H9 (cell line): ENCODE measurements at regions not wholly inside any gene's neighbourhood (a gene's known extent, or its start where the extent isn't known, plus 50 kb on each side); places are given as distances from the start of the nearest gene placed in this dataset.

ENCODE experiments used
- DNase-seq: peaks from one replicate; pipeline ENCODE4 v3.0.0-alpha.2; 2017
- H2AFZ ChIP-seq: one replicate; pipeline ENCODE4 v1.6.1; 2013; ENCODE audit warnings: mild to moderate bottlenecking, low read length, control low read depth, moderate library complexity
- H2AK5ac ChIP-seq: 2 replicates; pipeline ENCODE4 v1.6.1; 2013; ENCODE audit warnings: low read length, control low read depth, mixed read lengths; ENCODE audit not compliant: insufficient read length
- H2BK120ac ChIP-seq: one replicate; pipeline ENCODE4 v1.6.1; 2013; ENCODE audit warnings: low read depth, mild to moderate bottlenecking, low read length, control low read depth, inconsistent platforms; ENCODE audit not compliant: poor library complexity, severe bottlenecking
- H2BK12ac ChIP-seq: 2 replicates; pipeline ENCODE4 v1.6.1; 2013; ENCODE audit warnings: low read length, control low read depth, mixed read lengths, low read depth; ENCODE audit not compliant: insufficient read length
- H2BK15ac ChIP-seq: 2 replicates; pipeline ENCODE4 v1.6.1; 2013; ENCODE audit warnings: low read depth, low read length, control low read depth
- H2BK20ac ChIP-seq: one replicate; pipeline ENCODE4 v1.6.1; 2013; ENCODE audit warnings: low read depth, mild to moderate bottlenecking, low read length, control low read depth, inconsistent platforms; ENCODE audit not compliant: poor library complexity, severe bottlenecking
- H2BK5ac ChIP-seq: 2 replicates; pipeline ENCODE4 v1.6.1; 2013; ENCODE audit warnings: low read length, control low read depth, mixed read lengths; ENCODE audit not compliant: insufficient read length
- H3K14ac ChIP-seq: 2 replicates; pipeline ENCODE4 v1.6.1; 2013; ENCODE audit warnings: low read length, control low read depth; ENCODE audit not compliant: insufficient read depth
- H3K18ac ChIP-seq: 2 replicates; pipeline ENCODE4 v1.6.1; 2013; ENCODE audit warnings: low read depth, mild to moderate bottlenecking, mixed read lengths, low read length, control low read depth; ENCODE audit not compliant: insufficient read length
- H3K23ac ChIP-seq: 2 replicates; pipeline ENCODE4 v1.6.1; 2013; ENCODE audit warnings: low read length, control low read depth, mixed read lengths, low read depth; ENCODE audit not compliant: insufficient read length
- H3K23me2 ChIP-seq: 2 replicates; pipeline ENCODE4 v1.6.1; 2013; ENCODE audit warnings: low read depth, mild to moderate bottlenecking, mixed read lengths, low read length, control low read depth; ENCODE audit not compliant: insufficient read length, poor library complexity, severe bottlenecking
- H3K27ac ChIP-seq: 2 replicates; pipeline ENCODE4 v1.5.1; 2013; ENCODE audit warnings: low read length, control low read depth, mixed read lengths, low read depth; ENCODE audit not compliant: insufficient read length
- H3K27me3 ChIP-seq: 2 replicates; pipeline ENCODE4 v1.6.1; 2013; ENCODE audit warnings: low read length, control low read depth, inconsistent platforms; ENCODE audit not compliant: insufficient read depth
- H3K4ac ChIP-seq: 2 replicates; pipeline ENCODE4 v1.6.1; 2013; ENCODE audit warnings: low read depth, mild to moderate bottlenecking, control low read depth, inconsistent platforms, low read length, moderate library complexity
- H3K4me1 ChIP-seq: 2 replicates; pipeline ENCODE4 v1.6.1; 2013; ENCODE audit warnings: low read length, control low read depth, inconsistent platforms; ENCODE audit not compliant: insufficient read depth
- H3K4me2 ChIP-seq: 2 replicates; pipeline ENCODE4 v1.6.1; 2013; ENCODE audit warnings: low read length, control low read depth, mixed read lengths; ENCODE audit not compliant: insufficient read length, insufficient read depth
- H3K56ac ChIP-seq: 2 replicates; pipeline ENCODE4 v1.6.1; 2013; ENCODE audit warnings: low read depth, mild to moderate bottlenecking, mixed read lengths, low read length, control low read depth; ENCODE audit not compliant: insufficient read length
- H3K79me1 ChIP-seq: 2 replicates; pipeline ENCODE4 v1.6.1; 2013; ENCODE audit warnings: low read depth, mild to moderate bottlenecking, moderate library complexity, low read length, control low read depth, inconsistent platforms; ENCODE audit not compliant: insufficient read depth, poor library complexity, severe bottlenecking
- H3K79me2 ChIP-seq: 2 replicates; pipeline ENCODE4 v1.6.1; 2013; ENCODE audit warnings: low read length, control low read depth, inconsistent platforms; ENCODE audit not compliant: insufficient read depth
- H3K9ac ChIP-seq: 2 replicates; pipeline ENCODE4 v1.6.1; 2013; ENCODE audit warnings: low read length, control low read depth, mixed read lengths; ENCODE audit not compliant: insufficient read length; ENCODE audit errors: extremely low read depth
- H3K9me3 ChIP-seq: one replicate; pipeline ENCODE4 v1.6.1; 2013; ENCODE audit warnings: low read depth, low read length, inconsistent platforms; ENCODE audit not compliant: control insufficient read depth
- H3T11ph ChIP-seq: one replicate; pipeline ENCODE4 v1.6.1; 2013; ENCODE audit warnings: mild to moderate bottlenecking, low read length, control low read depth, inconsistent platforms
- H4K20me1 ChIP-seq: one replicate; pipeline ENCODE4 v1.6.1; 2013; ENCODE audit not compliant: control insufficient read depth, insufficient read length, insufficient read depth
- H4K5ac ChIP-seq: 2 replicates; pipeline ENCODE4 v1.6.1; 2013; ENCODE audit warnings: low read depth, mild to moderate bottlenecking, mixed read lengths, low read length, control low read depth; ENCODE audit not compliant: insufficient read length
- H4K8ac ChIP-seq: replicated peaks from 2 replicates; pipeline ENCODE4 v1.6.1; 2013; ENCODE audit warnings: low read length, control low read depth, mixed read lengths, low read depth; ENCODE audit not compliant: insufficient read length
- H4K91ac ChIP-seq: 2 replicates; pipeline ENCODE4 v1.6.1; 2013; ENCODE audit warnings: low read depth, mild to moderate bottlenecking, moderate library complexity, mixed read lengths, low read length, control low read depth; ENCODE audit not compliant: insufficient read length
- H3K27ac Mint-ChIP-seq, 3 experiments: 2 replicates in 2 of 3; 3 replicates in 1 of 3; pipeline ENCODE4 v1.8.0; 2020 to 2021; ENCODE audit warnings: mixed read lengths in 3 of 3, mild to moderate bottlenecking in 1 of 3, moderate library complexity in 1 of 3
- H3K27me3 Mint-ChIP-seq: 2 replicates; pipeline ENCODE4 v1.8.0; 2021; ENCODE audit warnings: low read depth, mild to moderate bottlenecking, moderate library complexity, mixed read lengths
- H3K36me3 Mint-ChIP-seq, 3 experiments: 2 replicates in 2 of 3; 3 replicates in 1 of 3; pipeline ENCODE4 v1.8.0; 2020 to 2021; ENCODE audit warnings: low read depth in 3 of 3, mixed read lengths in 3 of 3; ENCODE audit not compliant: insufficient read depth in 1 of 3
- H3K4me1 Mint-ChIP-seq, 2 experiments: 2 replicates each; pipeline ENCODE4 v1.8.0; 2020; ENCODE audit warnings: mixed read lengths in 2 of 2
- H3K4me3 Mint-ChIP-seq, 2 experiments: 2 replicates in 1 of 2; 3 replicates in 1 of 2; pipeline ENCODE4 v1.8.0; 2020 to 2021; ENCODE audit warnings: mild to moderate bottlenecking in 2 of 2, mixed read lengths in 2 of 2, moderate library complexity in 1 of 2
- H3K9me3 Mint-ChIP-seq, 2 experiments: 2 replicates in 1 of 2; 3 replicates in 1 of 2; pipeline ENCODE4 v1.8.0; 2020; ENCODE audit warnings: mild to moderate bottlenecking in 2 of 2, mixed read lengths in 2 of 2, moderate library complexity in 1 of 2
- CTCF ChIP-seq: fragments of 200-600 bp; sonication (generic); conservative IDR thresholded peaks from 3 replicates; pipeline ENCODE4 v1.8.0; 2021; ENCODE audit warnings: antibody characterized with exemption, mild to moderate bottlenecking
- WGBS: extraction: QIAGEN DNeasy Blood & Tissue Kit; methylation state at CpG from one replicate; pipeline ENCODE4 v1.1.7; 2013; ENCODE audit warnings: missing lambda C conversion rate, low lambda C conversion rate, mixed read lengths; ENCODE audit not compliant: insufficient read length; ENCODE audit errors: extremely low coverage; 5-methylcytosine and 5-hydroxymethylcytosine counted together

GRCh38 chr5:53355931-53356330, 124.5 kb upstream of the FST start:
- Histone ChIP-seq H2AFZ (no peak overlapping the region), H2BK12ac (no peak overlapping the region), H2BK20ac (no peak overlapping the region), H3K56ac (no peak overlapping the region), H3K79me1 (no peaks in the 10 kb centered on the region), H3K9me3 (no peaks in the 10 kb centered on the region), H2AK5ac (no peak overlapping the region), H3K14ac (no peak overlapping the region), H2BK120ac (no peak overlapping the region), H2BK5ac (no peak overlapping the region), H4K91ac (no peak overlapping the region), H3T11ph (no peak overlapping the region), H3K23ac (no peak overlapping the region), H4K5ac (no peak overlapping the region), H3K27ac (no peak overlapping the region), H3K23me2 (no peaks in the 10 kb centered on the region), H3K27me3 (no peaks in the 10 kb centered on the region), H3K4me1 (no peaks in the 10 kb centered on the region), H4K20me1 (no peaks in the 10 kb centered on the region), H4K8ac (no peak overlapping the region), H3K4me2 (no peak overlapping the region), H3K4ac (no peak overlapping the region), H2BK15ac (no peak overlapping the region), H3K9ac (no peak overlapping the region), H3K79me2 (no peaks in the 10 kb centered on the region), H3K18ac (no peak overlapping the region)
- Mint-ChIP-seq H3K9me3 (peaks cover 0 to 7% of the 10 kb centered on the region in 2 experiments; a peak in 2 of 5 replicates), H3K4me3 (no peak overlapping the region), H3K27me3 (no peaks in the 10 kb centered on the region), H3K4me1 (peaks cover 4 to 6% of the 10 kb centered on the region in 2 experiments), H3K36me3 (peaks cover 0 to 4% (median 3%) of the 10 kb centered on the region in 3 experiments; a peak in 4 of 7 replicates), H3K27ac (no peak overlapping the region)
- DNase-seq, result no peak
- WGBS, result no CpG with 5 or more reads among the region's 1 CpG
- TF ChIP-seq CTCF, result no peak
